SK-N-SH treated with all-trans-retinoic acid at 6 μM for 48 hours (cell line): ENCODE measurements at regions not wholly inside any gene's neighbourhood (a gene's known extent, or its start where the extent isn't known, plus 50 kb on each side); places are given as distances from the start of the nearest gene placed in this dataset.

ENCODE experiments used
- ARNTL ChIP-seq: fragments of 450-650 bp; formaldehyde crosslinking; IDR thresholded peaks from 2 replicates; pipeline ENCODE4 v1.5.0; 2020; ENCODE audit warnings: low read depth, mild to moderate bottlenecking, moderate library complexity, borderline replicate concordance
- CSDC2 ChIP-seq: fragments of 250-450 bp; sonication (Bioruptor Pico); IDR thresholded peaks from 2 replicates; pipeline ENCODE4 v1.5.0; 2020; ENCODE audit warnings: mild to moderate bottlenecking, moderate library complexity
- CSRNP3 ChIP-seq: fragments of 250-450 bp; sonication (Bioruptor Pico); IDR thresholded peaks from 2 replicates; pipeline ENCODE4 v1.5.1; 2021; ENCODE audit warnings: mild to moderate bottlenecking, moderate library complexity
- ESRRG ChIP-seq: fragments of 250-450 bp; sonication (Bioruptor Pico); IDR thresholded peaks from 2 replicates; pipeline ENCODE4 v1.6.1; 2021; ENCODE audit warnings: mild to moderate bottlenecking
- OSR1 ChIP-seq: fragments of 250-450 bp; sonication (Bioruptor Pico); IDR thresholded peaks from 2 replicates; pipeline ENCODE4 v1.8.0; 2022; ENCODE audit warnings: moderate library complexity, mild to moderate bottlenecking, inconsistent platforms
- PATZ1 ChIP-seq: fragments of 250-450 bp; sonication (Bioruptor Pico); IDR thresholded peaks from 2 replicates; pipeline ENCODE4 v1.8.0; 2020; ENCODE audit warnings: mild to moderate bottlenecking, moderate library complexity, borderline replicate concordance
- POU6F1 ChIP-seq: fragments of 250-450 bp; sonication (Bioruptor Pico); IDR thresholded peaks from 2 replicates; pipeline ENCODE4 v1.8.0; 2021; ENCODE audit warnings: low read depth, mild to moderate bottlenecking, moderate library complexity, borderline replicate concordance
- PPARA ChIP-seq: fragments of 250-450 bp; sonication (Bioruptor Pico); IDR thresholded peaks from 2 replicates; pipeline ENCODE4 v1.5.0; 2020; ENCODE audit warnings: mild to moderate bottlenecking, borderline replicate concordance
- RARB ChIP-seq: fragments of 250-450 bp; sonication (Bioruptor Pico); IDR thresholded peaks from 2 replicates; pipeline ENCODE4 v1.8.0; 2021; ENCODE audit warnings: mild to moderate bottlenecking, moderate library complexity
- ZFP30 ChIP-seq: fragments of 450-650 bp; formaldehyde crosslinking; IDR thresholded peaks from 2 replicates; pipeline ENCODE4 v1.5.0; 2022; ENCODE audit warnings: mild to moderate bottlenecking, moderate library complexity
- ZNF8 ChIP-seq: fragments of 450-650 bp; formaldehyde crosslinking; IDR thresholded peaks from 2 replicates; pipeline ENCODE4 v1.5.0; 2020; ENCODE audit warnings: mild to moderate bottlenecking, moderate library complexity

GRCh38 chr20:16191496-16191895 is 381.8 kb downstream of the KIF16B start:
- no peak for TF ChIP-seq RARB
- no peak for TF ChIP-seq POU6F1 (CRISPR knock-in tag)
- no peak for TF ChIP-seq CSDC2
- TF ChIP-seq ZFP30 (CRISPR knock-in tag): no peak
- no peak for TF ChIP-seq ESRRG (CRISPR knock-in tag)
- TF ChIP-seq CSRNP3 (CRISPR knock-in tag): no peak
- TF ChIP-seq PPARA: no peak
- TF ChIP-seq ARNTL (CRISPR knock-in tag): no peak
- TF ChIP-seq PATZ1: no peak
- no peak for TF ChIP-seq ZNF8 (CRISPR knock-in tag)
- TF ChIP-seq OSR1 (CRISPR knock-in tag): no peak
